ENCODE measurements at regions not wholly inside any gene's neighbourhood (a gene's known extent, or its start where the extent isn't known, plus 50 kb on each side); places are given as distances from the start of the nearest gene placed in this dataset.

- TF ChIP-seq, protein P1, sequence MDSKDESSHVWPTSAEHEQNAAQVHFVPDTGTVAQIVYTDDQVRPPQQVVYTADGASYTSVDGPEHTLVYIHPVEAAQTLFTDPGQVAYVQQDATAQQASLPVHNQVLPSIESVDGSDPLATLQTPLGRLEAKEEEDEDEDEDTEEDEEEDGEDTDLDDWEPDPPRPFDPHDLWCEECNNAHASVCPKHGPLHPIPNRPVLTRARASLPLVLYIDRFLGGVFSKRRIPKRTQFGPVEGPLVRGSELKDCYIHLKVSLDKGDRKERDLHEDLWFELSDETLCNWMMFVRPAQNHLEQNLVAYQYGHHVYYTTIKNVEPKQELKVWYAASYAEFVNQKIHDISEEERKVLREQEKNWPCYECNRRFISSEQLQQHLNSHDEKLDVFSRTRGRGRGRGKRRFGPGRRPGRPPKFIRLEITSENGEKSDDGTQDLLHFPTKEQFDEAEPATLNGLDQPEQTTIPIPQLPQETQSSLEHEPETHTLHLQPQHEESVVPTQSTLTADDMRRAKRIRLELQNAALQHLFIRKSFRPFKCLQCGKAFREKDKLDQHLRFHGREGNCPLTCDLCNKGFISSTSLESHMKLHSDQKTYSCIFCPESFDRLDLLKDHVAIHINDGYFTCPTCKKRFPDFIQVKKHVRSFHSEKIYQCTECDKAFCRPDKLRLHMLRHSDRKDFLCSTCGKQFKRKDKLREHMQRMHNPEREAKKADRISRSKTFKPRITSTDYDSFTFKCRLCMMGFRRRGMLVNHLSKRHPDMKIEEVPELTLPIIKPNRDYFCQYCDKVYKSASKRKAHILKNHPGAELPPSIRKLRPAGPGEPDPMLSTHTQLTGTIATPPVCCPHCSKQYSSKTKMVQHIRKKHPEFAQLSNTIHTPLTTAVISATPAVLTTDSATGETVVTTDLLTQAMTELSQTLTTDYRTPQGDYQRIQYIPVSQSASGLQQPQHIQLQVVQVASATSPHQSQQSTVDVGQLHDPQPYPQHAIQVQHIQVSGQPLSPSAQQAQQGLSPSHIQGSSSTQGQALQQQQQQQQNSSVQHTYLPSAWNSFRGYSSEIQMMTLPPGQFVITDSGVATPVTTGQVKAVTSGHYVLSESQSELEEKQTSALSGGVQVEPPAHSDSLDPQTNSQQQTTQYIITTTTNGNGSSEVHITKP (CRISPR knock-in tag; IDR thresholded peaks at IDR 0.05; ENCODE audit: low read depth): no peak
- no peak for TF ChIP-seq GATA4 (IDR thresholded peaks at IDR 0.05; ENCODE audit: borderline replicate concordance, low read depth)
- TF ChIP-seq MEF2D (CRISPR knock-in tag; IDR thresholded peaks at IDR 0.05): no peak
- TF ChIP-seq TFAP4 (IDR thresholded peaks at IDR 0.05; ENCODE audit: borderline replicate concordance, low read depth): peak; percentile 75; the same call in 1 of the 2 replicates
- 0 out of 2 replicates have a peak, but pooled peaks have one; percentile 24 for TF ChIP-seq ZNF562 (CRISPR knock-in tag; IDR thresholded peaks at IDR 0.05; ENCODE audit: borderline replicate concordance)
- no peak for TF ChIP-seq ZC3H4 (CRISPR knock-in tag; IDR thresholded peaks at IDR 0.05; ENCODE audit: borderline replicate concordance)
- TF ChIP-seq, protein P2, sequence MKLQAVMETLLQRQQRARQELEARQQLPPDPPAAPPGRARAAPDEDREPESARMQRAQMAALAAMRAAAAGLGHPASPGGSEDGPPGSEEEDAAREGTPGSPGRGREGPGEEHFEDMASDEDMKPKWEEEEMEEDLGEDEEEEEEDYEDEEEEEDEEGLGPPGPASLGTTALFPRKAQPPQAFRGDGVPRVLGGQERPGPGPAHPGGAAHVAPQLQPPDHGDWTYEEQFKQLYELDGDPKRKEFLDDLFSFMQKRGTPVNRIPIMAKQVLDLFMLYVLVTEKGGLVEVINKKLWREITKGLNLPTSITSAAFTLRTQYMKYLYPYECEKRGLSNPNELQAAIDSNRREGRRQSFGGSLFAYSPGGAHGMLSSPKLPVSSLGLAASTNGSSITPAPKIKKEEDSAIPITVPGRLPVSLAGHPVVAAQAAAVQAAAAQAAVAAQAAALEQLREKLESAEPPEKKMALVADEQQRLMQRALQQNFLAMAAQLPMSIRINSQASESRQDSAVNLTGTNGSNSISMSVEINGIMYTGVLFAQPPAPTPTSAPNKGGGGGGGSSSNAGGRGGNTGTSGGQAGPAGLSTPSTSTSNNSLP (IDR thresholded peaks at IDR 0.05; ENCODE audit: low read depth, low read length): no peak
- TF ChIP-seq ZGPAT (CRISPR knock-in tag; IDR thresholded peaks at IDR 0.05): no peak
- TF ChIP-seq PHF20 (CRISPR knock-in tag; IDR thresholded peaks at IDR 0.05): no peak
- no peak for TF ChIP-seq ZNF598 (CRISPR knock-in tag; IDR thresholded peaks at IDR 0.05; ENCODE audit: borderline replicate concordance)
- TF ChIP-seq JUN (CRISPR knock-in tag; IDR thresholded peaks at IDR 0.05): no peak
- no peak for TF ChIP-seq ELF1 (CRISPR knock-in tag; IDR thresholded peaks at IDR 0.05)
- no peak for TF ChIP-seq ZNF530 (CRISPR knock-in tag; IDR thresholded peaks at IDR 0.05; ENCODE audit: low read depth)
- TF ChIP-seq ZNF781 (CRISPR knock-in tag; IDR thresholded peaks at IDR 0.05; ENCODE audit: borderline replicate concordance, not compliant biosample characterization): no peak
- TF ChIP-seq, protein P3, sequence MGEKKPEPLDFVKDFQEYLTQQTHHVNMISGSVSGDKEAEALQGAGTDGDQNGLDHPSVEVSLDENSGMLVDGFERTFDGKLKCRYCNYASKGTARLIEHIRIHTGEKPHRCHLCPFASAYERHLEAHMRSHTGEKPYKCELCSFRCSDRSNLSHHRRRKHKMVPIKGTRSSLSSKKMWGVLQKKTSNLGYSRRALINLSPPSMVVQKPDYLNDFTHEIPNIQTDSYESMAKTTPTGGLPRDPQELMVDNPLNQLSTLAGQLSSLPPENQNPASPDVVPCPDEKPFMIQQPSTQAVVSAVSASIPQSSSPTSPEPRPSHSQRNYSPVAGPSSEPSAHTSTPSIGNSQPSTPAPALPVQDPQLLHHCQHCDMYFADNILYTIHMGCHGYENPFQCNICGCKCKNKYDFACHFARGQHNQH (CRISPR knock-in tag; IDR thresholded peaks at IDR 0.05): no peak
- TF ChIP-seq, protein P4, sequence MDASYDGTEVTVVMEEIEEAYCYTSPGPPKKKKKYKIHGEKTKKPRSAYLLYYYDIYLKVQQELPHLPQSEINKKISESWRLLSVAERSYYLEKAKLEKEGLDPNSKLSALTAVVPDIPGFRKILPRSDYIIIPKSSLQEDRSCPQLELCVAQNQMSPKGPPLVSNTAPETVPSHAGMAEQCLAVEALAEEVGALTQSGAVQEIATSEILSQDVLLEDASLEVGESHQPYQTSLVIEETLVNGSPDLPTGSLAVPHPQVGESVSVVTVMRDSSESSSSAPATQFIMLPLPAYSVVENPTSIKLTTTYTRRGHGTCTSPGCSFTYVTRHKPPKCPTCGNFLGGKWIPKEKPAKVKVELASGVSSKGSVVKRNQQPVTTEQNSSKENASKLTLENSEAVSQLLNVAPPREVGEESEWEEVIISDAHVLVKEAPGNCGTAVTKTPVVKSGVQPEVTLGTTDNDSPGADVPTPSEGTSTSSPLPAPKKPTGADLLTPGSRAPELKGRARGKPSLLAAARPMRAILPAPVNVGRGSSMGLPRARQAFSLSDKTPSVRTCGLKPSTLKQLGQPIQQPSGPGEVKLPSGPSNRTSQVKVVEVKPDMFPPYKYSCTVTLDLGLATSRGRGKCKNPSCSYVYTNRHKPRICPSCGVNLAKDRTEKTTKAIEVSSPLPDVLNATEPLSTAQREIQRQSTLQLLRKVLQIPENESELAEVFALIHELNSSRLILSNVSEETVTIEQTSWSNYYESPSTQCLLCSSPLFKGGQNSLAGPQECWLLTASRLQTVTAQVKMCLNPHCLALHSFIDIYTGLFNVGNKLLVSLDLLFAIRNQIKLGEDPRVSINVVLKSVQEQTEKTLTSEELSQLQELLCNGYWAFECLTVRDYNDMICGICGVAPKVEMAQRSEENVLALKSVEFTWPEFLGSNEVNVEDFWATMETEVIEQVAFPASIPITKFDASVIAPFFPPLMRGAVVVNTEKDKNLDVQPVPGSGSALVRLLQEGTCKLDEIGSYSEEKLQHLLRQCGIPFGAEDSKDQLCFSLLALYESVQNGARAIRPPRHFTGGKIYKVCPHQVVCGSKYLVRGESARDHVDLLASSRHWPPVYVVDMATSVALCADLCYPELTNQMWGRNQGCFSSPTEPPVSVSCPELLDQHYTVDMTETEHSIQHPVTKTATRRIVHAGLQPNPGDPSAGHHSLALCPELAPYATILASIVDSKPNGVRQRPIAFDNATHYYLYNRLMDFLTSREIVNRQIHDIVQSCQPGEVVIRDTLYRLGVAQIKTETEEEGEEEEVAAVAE (CRISPR knock-in tag; IDR thresholded peaks at IDR 0.05; ENCODE audit: borderline replicate concordance): no peak
These were observed 299.7 kb upstream of the FBXO33 start (continued) for GRCh38 chr14:39731912-39732311.

Measured in HepG2 (cell line).